GM23248 (cell line): ENCODE measurements at regions not wholly inside any gene's neighbourhood (a gene's known extent, or its start where the extent isn't known, plus 50 kb on each side); places are given as distances from the start of the nearest gene placed in this dataset.

Experiments
- DNase-seq: peaks from one replicate; pipeline ENCODE4 v3.0.0-alpha.2; 2015
- H2AFZ ChIP-seq: fragments of 200-600 bp; sonication (generic); 2 replicates; pipeline ENCODE4 v1.6.1; 2016; ENCODE audit warnings: antibody characterized with exemption
- H3F3A ChIP-seq: fragments of 200-600 bp; sonication (generic); 2 replicates; pipeline ENCODE4 v1.6.1; 2016; ENCODE audit warnings: mild to moderate bottlenecking, antibody characterized with exemption, mixed run types; ENCODE audit not compliant: insufficient read depth
- H3K27ac ChIP-seq: fragments of 200-600 bp; sonication (generic); 2 replicates; pipeline ENCODE4 v1.5.1; 2016; ENCODE audit warnings: mild to moderate bottlenecking
- H3K27me3 ChIP-seq: fragments of 200-600 bp; sonication (generic); replicated peaks from 2 replicates; pipeline ENCODE4 v1.6.1; 2016; ENCODE audit warnings: mild to moderate bottlenecking; ENCODE audit not compliant: insufficient read depth
- H3K36me3 ChIP-seq: fragments of 200-600 bp; sonication (generic); 2 replicates; pipeline ENCODE4 v1.6.1; 2016; ENCODE audit warnings: low read depth, mild to moderate bottlenecking
- H3K4me1 ChIP-seq: fragments of 200-600 bp; sonication (generic); 2 replicates; pipeline ENCODE4 v1.6.1; 2016; ENCODE audit warnings: mild to moderate bottlenecking; ENCODE audit not compliant: insufficient read depth
- H3K4me2 ChIP-seq: fragments of 200-600 bp; sonication (generic); one replicate; pipeline ENCODE4 v1.6.1; 2016; ENCODE audit warnings: mild to moderate bottlenecking; ENCODE audit not compliant: unreplicated experiment
- H3K4me3 ChIP-seq: fragments of 200-600 bp; sonication (generic); 2 replicates; pipeline ENCODE4 v1.5.1; 2016; ENCODE audit warnings: mild to moderate bottlenecking
- H3K79me2 ChIP-seq: fragments of 200-600 bp; sonication (generic); 2 replicates; pipeline ENCODE4 v1.6.1; 2016; ENCODE audit warnings: mild to moderate bottlenecking; ENCODE audit not compliant: insufficient read depth
- H3K9ac ChIP-seq: fragments of 200-600 bp; sonication (generic); 2 replicates; pipeline ENCODE4 v1.6.1; 2016; ENCODE audit warnings: mild to moderate bottlenecking
- H3K9me2 ChIP-seq: fragments of 200-600 bp; sonication (generic); 2 replicates; pipeline ENCODE4 v1.6.1; 2016; ENCODE audit warnings: mixed run types, mild to moderate bottlenecking, moderate library complexity; ENCODE audit not compliant: insufficient read depth
- H3K9me3 ChIP-seq: fragments of 200-600 bp; sonication (generic); one replicate; pipeline ENCODE4 v1.6.1; 2017; ENCODE audit warnings: low read depth
- H4K20me1 ChIP-seq: fragments of 200-600 bp; sonication (generic); 2 replicates; pipeline ENCODE4 v1.6.0; 2016; ENCODE audit not compliant: insufficient read depth
- EZH2 ChIP-seq: fragments of 200-600 bp; sonication (generic); IDR thresholded peaks from 2 replicates; pipeline ENCODE4 v1.6.1; 2018; ENCODE audit warnings: antibody characterized with exemption, mild to moderate bottlenecking; ENCODE audit not compliant: insufficient read depth, poor library complexity, severe bottlenecking
- EZH2phosphoT487 ChIP-seq: fragments of 200-600 bp; sonication (generic); IDR thresholded peaks from 2 replicates; pipeline ENCODE4 v1.6.1; 2018; ENCODE audit warnings: antibody characterized with exemption, moderate library complexity, mild to moderate bottlenecking, low read depth; ENCODE audit not compliant: insufficient read depth
- WGBS, 2 experiments: methylation state at CpG; one replicate each; pipeline ENCODE4 v1.1.6; 2015 to 2017; ENCODE audit warnings: low lambda C conversion rate in 2 of 2, low coverage in 1 of 2; ENCODE audit errors: missing lambda C conversion rate in 2 of 2; 5-methylcytosine and 5-hydroxymethylcytosine counted together
- in situ Hi-C: fragments of 300-500 bp; cut with MboI; formaldehyde crosslinking; loops from 2 replicates; pipeline ENCODE4 v1.15.0; 2020

DNA sequence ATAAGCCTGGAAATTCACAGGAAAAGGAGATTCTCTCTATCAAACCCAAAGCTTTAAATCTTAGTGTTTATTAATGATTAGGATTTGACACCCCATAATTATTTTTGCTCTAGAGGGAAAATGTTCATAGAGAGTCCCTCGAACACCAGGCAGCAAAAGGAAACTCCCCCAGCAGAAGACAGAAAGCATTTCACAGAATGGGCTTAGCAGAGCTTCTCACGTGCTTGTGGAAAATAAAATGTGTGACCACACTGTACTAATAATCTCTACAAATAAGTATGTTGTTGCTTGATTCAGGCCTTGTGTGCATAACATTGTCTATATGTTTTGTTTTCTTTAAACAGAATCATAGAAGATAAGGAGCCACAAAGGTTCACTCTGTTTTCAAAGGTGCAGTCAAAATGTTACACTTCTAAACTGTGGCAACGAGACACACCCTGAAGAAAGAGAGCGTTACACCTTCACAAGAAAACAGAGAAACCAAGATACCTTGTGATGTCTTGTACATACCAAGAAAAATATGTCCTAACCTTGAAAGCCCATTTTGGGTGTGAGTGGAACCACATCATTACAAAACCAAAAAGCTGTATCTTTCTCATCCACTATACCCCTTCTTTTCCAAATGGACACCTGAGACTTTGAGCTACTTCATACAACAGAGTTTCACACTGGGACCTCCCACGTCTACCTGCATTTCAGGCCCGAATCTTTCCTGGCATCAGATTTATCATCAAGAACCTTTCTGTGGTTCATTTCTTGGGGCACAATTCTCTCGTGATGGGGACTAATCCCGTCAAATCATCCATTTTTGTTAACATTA, 282.5 kb downstream of the ETS1 start:
- Histone ChIP-seq H3F3A (peaks cover under 1% of the 10 kb centered on the region; the same call in 1 of the 2 replicates), H3K9ac (no peak overlapping the region), H3K79me2 (no peaks in the 10 kb centered on the region), H3K36me3 (no peaks in the 10 kb centered on the region), H4K20me1 (no peaks in the 10 kb centered on the region), H3K4me3 (no peak overlapping the region), H3K9me2 (no peaks in the 10 kb centered on the region), H3K4me1 (no peaks in the 10 kb centered on the region), H3K27ac (no peak overlapping the region), H3K27me3 (no peaks in the 10 kb centered on the region), H3K9me3 (no peaks in the 10 kb centered on the region), H3K4me2 (no peak overlapping the region), H2AFZ (no peak overlapping the region)
- in situ Hi-C loops = no loop called here
- TF ChIP-seq EZH2 = no peak
- no peak for TF ChIP-seq EZH2phosphoT487
- no peak for DNase-seq
- WGBS, 2 experiments = 84 to 88% methylated on average over 8 of the region's 8 CpGs

DNA sequence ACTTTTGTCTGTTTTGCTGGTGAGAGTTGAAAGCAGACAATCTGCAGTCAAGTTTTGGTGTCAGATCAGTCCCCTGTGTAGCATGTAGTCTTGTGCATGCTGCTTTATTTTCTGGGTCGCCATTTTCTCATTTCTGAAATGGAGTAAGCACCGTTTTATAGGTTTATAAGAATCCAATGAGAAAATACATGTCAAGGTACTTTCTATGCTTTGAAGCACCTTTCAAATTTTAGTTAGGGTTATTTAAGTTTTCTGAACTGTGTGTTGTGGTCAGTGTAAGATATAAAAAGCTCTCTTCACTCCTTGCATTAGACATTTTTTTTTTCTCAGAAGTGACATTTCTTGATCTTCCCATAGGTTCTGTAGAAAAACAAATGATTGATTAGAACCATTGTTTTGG, 283.2 kb downstream of the ETS1 start:
- Histone ChIP-seq H4K20me1 (no peaks in the 10 kb centered on the region), H3K9me2 (no peaks in the 10 kb centered on the region), H3K9me3 (no peaks in the 10 kb centered on the region), H3K79me2 (no peaks in the 10 kb centered on the region), H3K9ac (no peak overlapping the region), H3K4me3 (no peak overlapping the region), H3K4me2 (no peak overlapping the region), H3K27me3 (no peaks in the 10 kb centered on the region), H3K36me3 (no peaks in the 10 kb centered on the region), H3F3A (peaks cover 5% of the 10 kb centered on the region; the same call in 1 of the 2 replicates), H3K27ac (no peak overlapping the region), H3K4me1 (peaks cover 2% of the 10 kb centered on the region), H2AFZ (no peak overlapping the region)
- no peak for DNase-seq
- TF ChIP-seq EZH2phosphoT487 (no peak), EZH2 (no peak)
- WGBS, 2 experiments = 62 to 83% methylated on average over 2 of the region's 2 CpGs
- in situ Hi-C loops = no loop called here

DNA sequence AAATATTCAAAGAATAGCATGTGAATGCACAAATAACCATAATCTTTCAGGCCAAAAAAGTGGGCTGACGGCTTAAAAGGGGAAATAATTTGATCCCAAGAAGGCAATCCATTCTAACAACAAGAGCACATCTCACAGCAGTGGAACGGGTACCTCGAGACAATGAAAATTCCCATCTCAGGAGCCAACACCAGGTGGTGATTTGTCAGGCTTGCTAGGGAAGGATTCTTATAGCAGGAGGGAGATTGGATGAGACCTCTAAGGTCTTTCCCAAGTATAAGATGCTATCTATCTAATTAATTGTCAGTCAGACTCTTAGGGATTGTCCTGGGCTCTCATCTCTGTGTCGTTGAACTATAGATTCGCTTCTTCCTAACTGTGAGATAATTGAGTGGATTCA, 284.0 kb downstream of the ETS1 start:
- in situ Hi-C loops = no loop called here
- Histone ChIP-seq H4K20me1 (no peaks in the 10 kb centered on the region), H3K9me3 (no peaks in the 10 kb centered on the region), H3K9me2 (no peaks in the 10 kb centered on the region), H3K27me3 (no peaks in the 10 kb centered on the region), H3K4me3 (no peak overlapping the region), H3K4me2 (no peak overlapping the region), H3K27ac (no peak overlapping the region), H3K9ac (no peak overlapping the region), H3K4me1 (peaks cover 8% of the 10 kb centered on the region), H3K79me2 (no peaks in the 10 kb centered on the region), H3K36me3 (no peaks in the 10 kb centered on the region), H3F3A (peaks cover 10% of the 10 kb centered on the region; the same call in 1 of the 2 replicates), H2AFZ (no peak overlapping the region)
- TF ChIP-seq EZH2phosphoT487 (no peak), EZH2 (no peak)
- DNase-seq = no peak
- WGBS, 2 experiments = 94 to 97% methylated on average over 5 of the region's 5 CpGs

DNA sequence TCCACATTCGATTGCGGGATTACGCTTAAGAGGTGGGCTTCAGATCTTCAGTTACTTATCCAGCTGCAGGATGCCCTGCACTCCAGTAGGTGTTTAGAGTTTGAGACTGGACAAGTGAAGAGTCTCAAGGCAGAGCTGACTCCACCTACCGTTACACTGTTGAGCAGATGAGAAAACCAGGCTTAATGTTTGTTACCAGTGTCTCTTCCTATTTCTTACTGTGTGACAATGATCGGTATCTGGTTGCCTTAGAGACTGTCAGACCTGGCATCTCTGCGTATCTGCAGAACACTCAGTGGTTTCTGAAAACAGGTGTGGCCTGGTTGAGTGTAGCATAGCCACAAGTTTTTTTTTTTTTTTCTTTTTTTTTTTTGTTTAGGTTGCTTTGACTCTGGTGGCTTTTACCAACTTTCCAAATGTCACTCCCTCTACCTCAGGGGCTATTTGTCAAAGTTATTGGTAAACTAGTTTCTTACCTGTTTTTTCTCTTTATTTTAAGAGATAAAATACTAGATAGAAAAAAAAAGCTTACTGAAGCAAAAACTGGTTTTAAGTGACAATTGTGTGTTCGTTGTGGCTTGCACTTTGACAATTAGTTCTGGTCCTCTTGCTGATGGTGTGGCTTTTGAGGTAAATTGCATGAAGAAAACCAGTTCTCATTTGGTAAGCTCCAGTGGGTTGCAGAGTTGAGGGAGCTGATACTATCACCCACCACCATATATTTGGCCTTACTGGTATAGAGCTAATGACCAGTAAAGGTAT, 284.8 kb downstream of the ETS1 start:
- DNase-seq = no peak
- Histone ChIP-seq H3K36me3 (no peaks in the 10 kb centered on the region), H4K20me1 (no peaks in the 10 kb centered on the region), H3K27me3 (no peaks in the 10 kb centered on the region), H3K79me2 (no peaks in the 10 kb centered on the region), H3F3A (peaks cover 10% of the 10 kb centered on the region; the same call in 1 of the 2 replicates), H3K27ac (no peak overlapping the region), H3K9me3 (no peaks in the 10 kb centered on the region), H3K4me2 (no peak overlapping the region), H2AFZ (no peak overlapping the region), H3K4me3 (no peak overlapping the region), H3K9me2 (no peaks in the 10 kb centered on the region), H3K9ac (no peak overlapping the region), H3K4me1 (peaks cover 8% of the 10 kb centered on the region)
- no peak for TF ChIP-seq EZH2phosphoT487
- in situ Hi-C loops = no loop called here
- 89 to 93% methylated on average over 7 of the region's 7 CpGs for WGBS, 2 experiments
